ENCODE measurements at regions not wholly inside any gene's neighbourhood (a gene's known extent, or its start where the extent isn't known, plus 50 kb on each side); places are given as distances from the start of the nearest gene placed in this dataset.

DNA sequence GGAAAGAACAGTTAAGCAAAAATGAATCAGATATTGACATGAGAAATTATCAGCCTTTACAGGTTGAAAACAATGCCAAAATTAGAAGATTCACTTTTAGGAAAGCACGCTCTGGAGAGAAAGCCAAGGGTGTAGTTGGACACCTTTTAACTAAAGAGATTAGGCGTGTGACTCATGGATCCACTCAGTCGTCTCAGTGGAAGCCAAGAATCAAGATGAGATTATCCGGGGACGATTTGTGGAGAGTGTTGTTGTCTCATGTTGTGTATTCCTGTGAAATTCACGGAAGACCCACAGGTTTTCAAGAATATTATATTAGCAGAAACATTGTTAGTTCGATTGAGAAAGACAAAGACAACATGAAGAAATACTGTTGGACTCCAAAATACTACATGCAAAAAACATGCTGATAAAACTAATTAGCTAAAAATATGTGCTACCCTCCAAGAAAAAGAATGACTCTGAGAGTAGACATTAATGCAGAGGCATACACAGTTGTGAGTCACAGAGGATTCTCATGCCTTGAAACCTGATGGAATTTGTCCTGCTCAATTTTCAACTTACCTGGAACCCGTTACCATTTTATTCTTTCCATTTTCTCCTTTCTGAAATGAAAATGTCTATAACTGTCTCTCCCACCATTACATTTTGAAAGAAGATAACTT, 192.1 kb upstream of the RND3 start:
- TF ChIP-seq, protein P1, sequence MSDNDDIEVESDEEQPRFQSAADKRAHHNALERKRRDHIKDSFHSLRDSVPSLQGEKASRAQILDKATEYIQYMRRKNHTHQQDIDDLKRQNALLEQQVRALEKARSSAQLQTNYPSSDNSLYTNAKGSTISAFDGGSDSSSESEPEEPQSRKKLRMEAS (IDR thresholded peaks at IDR 0.05): no peak
- no peak for TF ChIP-seq EP300 (IDR thresholded peaks at IDR 0.05; ENCODE audit: borderline replicate concordance)
- no peak for TF ChIP-seq CEBPB (IDR thresholded peaks at IDR 0.05)
- no peak for TF ChIP-seq YY1 (IDR thresholded peaks at IDR 0.05; ENCODE audit: low read depth)
- TF ChIP-seq, protein P2, sequence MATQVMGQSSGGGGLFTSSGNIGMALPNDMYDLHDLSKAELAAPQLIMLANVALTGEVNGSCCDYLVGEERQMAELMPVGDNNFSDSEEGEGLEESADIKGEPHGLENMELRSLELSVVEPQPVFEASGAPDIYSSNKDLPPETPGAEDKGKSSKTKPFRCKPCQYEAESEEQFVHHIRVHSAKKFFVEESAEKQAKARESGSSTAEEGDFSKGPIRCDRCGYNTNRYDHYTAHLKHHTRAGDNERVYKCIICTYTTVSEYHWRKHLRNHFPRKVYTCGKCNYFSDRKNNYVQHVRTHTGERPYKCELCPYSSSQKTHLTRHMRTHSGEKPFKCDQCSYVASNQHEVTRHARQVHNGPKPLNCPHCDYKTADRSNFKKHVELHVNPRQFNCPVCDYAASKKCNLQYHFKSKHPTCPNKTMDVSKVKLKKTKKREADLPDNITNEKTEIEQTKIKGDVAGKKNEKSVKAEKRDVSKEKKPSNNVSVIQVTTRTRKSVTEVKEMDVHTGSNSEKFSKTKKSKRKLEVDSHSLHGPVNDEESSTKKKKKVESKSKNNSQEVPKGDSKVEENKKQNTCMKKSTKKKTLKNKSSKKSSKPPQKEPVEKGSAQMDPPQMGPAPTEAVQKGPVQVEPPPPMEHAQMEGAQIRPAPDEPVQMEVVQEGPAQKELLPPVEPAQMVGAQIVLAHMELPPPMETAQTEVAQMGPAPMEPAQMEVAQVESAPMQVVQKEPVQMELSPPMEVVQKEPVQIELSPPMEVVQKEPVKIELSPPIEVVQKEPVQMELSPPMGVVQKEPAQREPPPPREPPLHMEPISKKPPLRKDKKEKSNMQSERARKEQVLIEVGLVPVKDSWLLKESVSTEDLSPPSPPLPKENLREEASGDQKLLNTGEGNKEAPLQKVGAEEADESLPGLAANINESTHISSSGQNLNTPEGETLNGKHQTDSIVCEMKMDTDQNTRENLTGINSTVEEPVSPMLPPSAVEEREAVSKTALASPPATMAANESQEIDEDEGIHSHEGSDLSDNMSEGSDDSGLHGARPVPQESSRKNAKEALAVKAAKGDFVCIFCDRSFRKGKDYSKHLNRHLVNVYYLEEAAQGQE (IDR thresholded peaks at IDR 0.05; ENCODE audit: low read depth): no peak
- no peak for TF ChIP-seq EGR1 (IDR thresholded peaks at IDR 0.05)
